WTC11 (cell line): ENCODE measurements at regions not wholly inside any gene's neighbourhood (a gene's known extent, or its start where the extent isn't known, plus 50 kb on each side); places are given as distances from the start of the nearest gene placed in this dataset.

ENCODE experiments used
- ATF6 ChIP-seq: sonication (generic); formaldehyde crosslinking; IDR thresholded peaks from 2 replicates; pipeline ENCODE4 v1.8.1; 2023; ENCODE audit warnings: mild to moderate bottlenecking, missing genetic modification reagents
- CTCF ChIP-seq: fragments of 200-600 bp; IDR thresholded peaks from 2 replicates; pipeline ENCODE4 v1.8.0; 2022; ENCODE audit warnings: antibody characterized with exemption
- ETV6 ChIP-seq: sonication (generic); formaldehyde crosslinking; IDR thresholded peaks from 2 replicates; pipeline ENCODE4 v1.8.1; 2022; ENCODE audit warnings: mild to moderate bottlenecking, missing genetic modification reagents
- FOXK1 ChIP-seq: sonication (generic); formaldehyde crosslinking; IDR thresholded peaks from 2 replicates; pipeline ENCODE4 v1.8.0; 2022; ENCODE audit warnings: mild to moderate bottlenecking, moderate library complexity, missing genetic modification reagents
- NFE2L1 ChIP-seq: sonication (generic); formaldehyde crosslinking; IDR thresholded peaks from 2 replicates; pipeline ENCODE4 v1.8.1; 2023; ENCODE audit warnings: missing genetic modification reagents
- USF2 ChIP-seq: sonication (generic); formaldehyde crosslinking; IDR thresholded peaks from 2 replicates; pipeline ENCODE4 v1.8.1; 2023; ENCODE audit warnings: mild to moderate bottlenecking, missing genetic modification reagents, moderate library complexity
- ZBTB21 ChIP-seq: sonication (generic); formaldehyde crosslinking; IDR thresholded peaks from 2 replicates; pipeline ENCODE4 v1.8.1; 2023; ENCODE audit warnings: mild to moderate bottlenecking, missing genetic modification reagents, borderline replicate concordance
- TF ChIP-seq, protein P1 (sequence below): sonication (generic); formaldehyde crosslinking; IDR thresholded peaks from 2 replicates; pipeline ENCODE4 v1.8.0; 2022; ENCODE audit warnings: mild to moderate bottlenecking, missing genetic modification reagents
- TF ChIP-seq, protein P2 (sequence below): fragments of 250-450 bp; sonication (Bioruptor Pico); IDR thresholded peaks from 2 replicates; pipeline ENCODE4 v1.8.0; 2021; ENCODE audit warnings: mild to moderate bottlenecking
- TF ChIP-seq, protein P3 (sequence below): fragments of 250-450 bp; sonication (Bioruptor Pico); IDR thresholded peaks from 2 replicates; pipeline ENCODE4 v1.9.0; 2021; ENCODE audit warnings: mild to moderate bottlenecking

GRCh38 chr1:217983051-217983375 lies 302.1 kb upstream of the RRP15 start:
- TF ChIP-seq ETV6 (CRISPR knock-in tag) (no peak), USF2 (CRISPR knock-in tag) (no peak), CTCF (no peak), FOXK1 (CRISPR knock-in tag) (no peak), ATF6 (CRISPR knock-in tag) (no peak), ZBTB21 (CRISPR knock-in tag) (no peak), NFE2L1 (no peak)
- TF ChIP-seq, protein P1, sequence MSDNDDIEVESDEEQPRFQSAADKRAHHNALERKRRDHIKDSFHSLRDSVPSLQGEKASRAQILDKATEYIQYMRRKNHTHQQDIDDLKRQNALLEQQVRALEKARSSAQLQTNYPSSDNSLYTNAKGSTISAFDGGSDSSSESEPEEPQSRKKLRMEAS, result no peak
- TF ChIP-seq, protein P2, sequence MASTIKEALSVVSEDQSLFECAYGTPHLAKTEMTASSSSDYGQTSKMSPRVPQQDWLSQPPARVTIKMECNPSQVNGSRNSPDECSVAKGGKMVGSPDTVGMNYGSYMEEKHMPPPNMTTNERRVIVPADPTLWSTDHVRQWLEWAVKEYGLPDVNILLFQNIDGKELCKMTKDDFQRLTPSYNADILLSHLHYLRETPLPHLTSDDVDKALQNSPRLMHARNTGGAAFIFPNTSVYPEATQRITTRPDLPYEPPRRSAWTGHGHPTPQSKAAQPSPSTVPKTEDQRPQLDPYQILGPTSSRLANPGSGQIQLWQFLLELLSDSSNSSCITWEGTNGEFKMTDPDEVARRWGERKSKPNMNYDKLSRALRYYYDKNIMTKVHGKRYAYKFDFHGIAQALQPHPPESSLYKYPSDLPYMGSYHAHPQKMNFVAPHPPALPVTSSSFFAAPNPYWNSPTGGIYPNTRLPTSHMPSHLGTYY (CRISPR knock-in tag), result no peak
- TF ChIP-seq, protein P3, sequence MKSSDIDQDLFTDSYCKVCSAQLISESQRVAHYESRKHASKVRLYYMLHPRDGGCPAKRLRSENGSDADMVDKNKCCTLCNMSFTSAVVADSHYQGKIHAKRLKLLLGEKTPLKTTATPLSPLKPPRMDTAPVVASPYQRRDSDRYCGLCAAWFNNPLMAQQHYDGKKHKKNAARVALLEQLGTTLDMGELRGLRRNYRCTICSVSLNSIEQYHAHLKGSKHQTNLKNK (CRISPR knock-in tag), result no peak
